K562 (cell line): ENCODE measurements at regions not wholly inside any gene's neighbourhood (a gene's known extent, or its start where the extent isn't known, plus 50 kb on each side); places are given as distances from the start of the nearest gene placed in this dataset.

Experiments used
- ATAC-seq: fragments of 200-7000 bp; cut with Tn5 transposase; 3 replicates; pipeline ENCODE4 v1.9.1; 2020; ENCODE audit warnings: moderate library complexity
- BruUV-seq: library from RNA; stranded (reverse); fragments of 400-500 nt; replicated peaks from 2 replicates; lab custom pipeline; 2021; lab: Mats Ljungman, UMichigan
- CTCF ChIA-PET: fragments of 300-600 bp; formaldehyde crosslinking; extraction: SDS; loops from one replicate; lab custom pipeline; 2021; ENCODE audit warnings: low intra/inter-chr PET ratio; lab: Yijun Ruan, JAX
- POLR2A ChIA-PET: fragments of 300-600, 350-650 bp; sonication (Branson Sonifier 250); formaldehyde crosslinking; extraction: SDS; loops from one replicate; lab custom pipeline; 2021; ENCODE audit warnings: antibody characterized with exemption, inconsistent platforms; lab: Yijun Ruan, JAX
- DNase-seq, 4 experiments: peaks; one replicate each; pipeline versions ENCODE4 v3.0.0 to v3.0.0-alpha.2; 2011 to 2018; ENCODE audit warnings: low spot score in 3 of 4, mixed read lengths in 3 of 4; ENCODE audit errors: extremely low read depth in 1 of 4
- FAIRE-seq: peaks from 2 replicates; lab custom pipeline; 2011; peaks lifted over from hg19 to GRCh38; lab: Jason Lieb, UNC
- H2AFZ ChIP-seq: 2 replicates; pipeline ENCODE4 v1.6.0; 2011; ENCODE audit warnings: low read depth, low read length, control low read depth, inconsistent platforms
- H3K27ac ChIP-seq: fragments of 200-600 bp; 3 replicates; pipeline ENCODE4 v1.8.0; 2011; ENCODE audit warnings: low read depth, mild to moderate bottlenecking, control low read depth, inconsistent platforms, low read length, moderate library complexity, mixed read lengths; ENCODE audit errors: extremely low read depth
- H3K27me3 ChIP-seq, 2 experiments: fragments of 300-600 bp in 1 of 2; 2 replicates in 1 of 2; 3 replicates in 1 of 2; pipeline versions ENCODE4 v1.6.0 to v1.8.0; 2011; ENCODE audit warnings: inconsistent platforms in 2 of 2, low read length in 2 of 2, mild to moderate bottlenecking in 1 of 2, mixed read lengths in 1 of 2, moderate library complexity in 1 of 2; ENCODE audit not compliant: control insufficient read depth in 2 of 2, insufficient read depth in 2 of 2
- H3K36me3 ChIP-seq: fragments of 300-600 bp; 3 replicates; pipeline ENCODE4 v1.8.0; 2011; ENCODE audit warnings: mild to moderate bottlenecking, low read length, inconsistent platforms; ENCODE audit not compliant: control insufficient read depth, insufficient read depth
- H3K4me1 ChIP-seq, 2 experiments: fragments of 200-600 bp in 1 of 2; replicated peaks in 1 of 2; 2 replicates in 1 of 2; 3 replicates in 1 of 2; pipeline versions ENCODE4 v1.5.1 to v1.8.0; 2011; ENCODE audit warnings: inconsistent platforms in 2 of 2, low read length in 2 of 2, mild to moderate bottlenecking in 1 of 2, mixed read lengths in 1 of 2, moderate library complexity in 1 of 2; ENCODE audit not compliant: control insufficient read depth in 2 of 2, insufficient read depth in 2 of 2
- H3K4me2 ChIP-seq: 2 replicates; pipeline ENCODE4 v1.6.1; 2011; ENCODE audit warnings: low read length, control low read depth, inconsistent platforms, mixed read lengths; ENCODE audit not compliant: insufficient read depth
- H3K4me3 ChIP-seq: fragments of 200-600 bp; sonication (generic), shearing (Covaris generic); 2 replicates; pipeline ENCODE4 v1.5.1; 2016; ENCODE audit warnings: control low read depth, inconsistent platforms
- H3K79me2 ChIP-seq: fragments of 200-600 bp; 3 replicates; pipeline ENCODE4 v1.8.0; 2011; ENCODE audit warnings: low read length, inconsistent platforms; ENCODE audit not compliant: control insufficient read depth, insufficient read depth
- H3K9ac ChIP-seq, 2 experiments: 2 replicates each; pipeline versions ENCODE4 v1.6.0 to v1.6.1; 2011; ENCODE audit warnings: low read depth in 2 of 2, low read length in 2 of 2, control low read depth in 1 of 2, inconsistent platforms in 1 of 2, mild to moderate bottlenecking in 1 of 2, mixed read lengths in 1 of 2; ENCODE audit not compliant: insufficient read depth in 1 of 2
- H3K9me1 ChIP-seq: one replicate; pipeline ENCODE4 v1.6.0; 2011; ENCODE audit warnings: inconsistent platforms, mild to moderate bottlenecking, low read length, moderate library complexity; ENCODE audit not compliant: control insufficient read depth, insufficient read depth
- H3K9me3 ChIP-seq: replicated peaks from 2 replicates; pipeline ENCODE4 v1.5.1; 2011; ENCODE audit warnings: low read depth, low read length, inconsistent platforms; ENCODE audit not compliant: control insufficient read depth, insufficient read depth
- H4K20me1 ChIP-seq: replicated peaks from 2 replicates; pipeline ENCODE4 v1.6.1; 2011; ENCODE audit warnings: low read length, inconsistent platforms, mixed read lengths; ENCODE audit not compliant: control insufficient read depth, insufficient read depth
- CEBPG ChIP-seq, 3 experiments: fragments of 200-800 bp in 1 of 3; sonication (Bioruptor generic) in 1 of 3; sonication (generic) in 1 of 3; formaldehyde crosslinking in 1 of 3; IDR thresholded peaks in 2 of 3; conservative IDR thresholded peaks in 1 of 3; 2 replicates each; pipeline versions ENCODE4 v1.6.1 to v1.8.0; 2016 to 2022; ENCODE audit warnings: missing compliant biosample characterization in 2 of 3, missing genetic modification characterization in 2 of 3, mild to moderate bottlenecking in 1 of 3, missing genetic modification reagents in 1 of 3
- CHD1 ChIP-seq: fragments of 200-600 bp; sonication (generic); IDR thresholded peaks from one replicate; pipeline ENCODE4 v1.6.1; 2012; ENCODE audit warnings: mild to moderate bottlenecking, moderate library complexity, low read length, inconsistent platforms
- RFX1 ChIP-seq: fragments of 450-650 bp; IDR thresholded peaks from 2 replicates; pipeline ENCODE4 v1.6.1; 2016; ENCODE audit warnings: mild to moderate bottlenecking, moderate library complexity
- WGBS: fragments of 100-300 bp; shearing (Covaris generic); methylation state at CpG from one replicate; pipeline ENCODE4 v1.1.6; 2016; ENCODE audit warnings: low coverage, mixed read lengths; ENCODE audit not compliant: insufficient coverage; ENCODE audit errors: missing lambda C conversion rate; 5-methylcytosine and 5-hydroxymethylcytosine counted together
- in situ Hi-C: fragments of 300-500 bp; cut with MboI; formaldehyde crosslinking; loops from 4 replicates; pipeline ENCODE4 v1.15.0; 2018; ENCODE audit warnings: inconsistent platforms, mixed read lengths
- intact Hi-C: fragments of 100-400 bp; cut with micrococcal nuclease; formaldehyde crosslinking; loops from 2 replicates; pipeline ENCODE4 v1.14.2; 2022

GRCh38 chr9:106065579-106066214, 371.4 kb downstream of the TMEM38B start:
- Histone ChIP-seq H3K4me1 (no peaks in the 10 kb centered on the region), H3K27ac (no peak overlapping the region), H4K20me1 (no peaks in the 10 kb centered on the region), H3K4me2 (no peak overlapping the region), H3K79me2 (no peaks in the 10 kb centered on the region), H3K36me3 (no peaks in the 10 kb centered on the region), H3K4me3 (no peak overlapping the region), H3K9me3 (no peaks in the 10 kb centered on the region), H3K27me3 (no peaks in the 10 kb centered on the region), H2AFZ (no peak overlapping the region), H3K9ac (no peak overlapping the region), H3K9me1 (no peaks in the 10 kb centered on the region)
- intact Hi-C loops (no loop called here), in situ Hi-C loops (no loop called here)
- BruUV-seq = no TSS peak
- DNase-seq (no peak), ATAC-seq (no peak), FAIRE-seq (no peak)
- POLR2A ChIA-PET = no interaction called here
- 4% methylated on average over 2 of the region's 2 CpGs for WGBS
- no peak for TF ChIP-seq CHD1
- CTCF ChIA-PET = no interaction called here

DNA sequence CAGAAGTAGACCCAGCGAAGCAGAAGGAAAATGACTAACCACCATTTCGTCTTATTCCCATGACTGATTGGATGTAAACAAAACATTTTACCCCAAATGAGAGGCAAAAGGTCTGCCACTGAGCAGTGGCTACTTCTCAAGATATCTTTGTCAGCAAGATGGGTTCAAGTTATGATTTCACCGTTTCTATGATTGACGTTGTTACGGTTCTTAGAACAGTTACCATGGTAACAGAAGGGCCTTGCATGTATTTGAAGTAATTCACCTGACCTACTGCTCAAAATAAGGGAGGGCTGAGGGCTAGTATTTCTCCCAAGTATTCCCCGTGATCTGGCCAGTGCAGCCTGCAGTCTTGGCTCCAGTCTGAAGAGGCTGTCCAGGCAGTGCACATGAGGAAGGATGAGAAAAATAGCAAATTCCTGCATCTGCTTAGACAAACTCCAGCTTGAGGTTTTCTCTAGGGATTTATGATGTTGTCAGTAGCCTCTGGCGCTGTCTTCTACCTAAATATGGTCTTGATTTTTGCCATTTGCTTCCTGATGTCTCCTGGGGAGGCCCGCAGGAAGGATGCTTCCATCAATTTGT, 372.7 kb downstream of the TMEM38B start:
- Histone ChIP-seq H3K4me3 (no peak overlapping the region), H3K9me3 (no peaks in the 10 kb centered on the region), H3K79me2 (no peaks in the 10 kb centered on the region), H3K4me2 (no peak overlapping the region), H3K27me3 (no peaks in the 10 kb centered on the region), H2AFZ (no peak overlapping the region), H3K9me1 (no peaks in the 10 kb centered on the region), H3K4me1 (no peaks in the 10 kb centered on the region), H3K9ac (no peak overlapping the region), H4K20me1 (no peaks in the 10 kb centered on the region), H3K27ac (no peak overlapping the region), H3K36me3 (no peaks in the 10 kb centered on the region)
- no TSS peak for BruUV-seq
- WGBS = 2% methylated on average over 8 of the region's 8 CpGs
- no peak for FAIRE-seq
- no peak for ATAC-seq
- CTCF ChIA-PET = no interaction called here
- no peak for DNase-seq
- in situ Hi-C loops = no loop called here
- TF ChIP-seq CEBPG (CRISPR knock-in tag; IDR thresholded peaks at IDR 0.05) (no peak), CEBPG (tag; conservative IDR thresholded peaks at IDR 0.05 in 1 of 2, IDR thresholded peaks at IDR 0.05 in 1 of 2) (no peak), RFX1 (peak; percentile 75)
- POLR2A ChIA-PET = no interaction called here
- intact Hi-C loops = no loop called here
